DND-41 (cell line): ENCODE measurements at regions not wholly inside any gene's neighbourhood (a gene's known extent, or its start where the extent isn't known, plus 50 kb on each side); places are given as distances from the start of the nearest gene placed in this dataset.
"Not testable (repeated sequence)": the region's sequence is repeated elsewhere in the genome, so short reads cannot be mapped to it uniquely, and the experiment has no call there.

ENCODE experiments used
- ATAC-seq: fragments of 200-7000 bp; cut with Tn5 transposase; 3 replicates; pipeline ENCODE4 v1.9.1; 2021; ENCODE audit warnings: low read depth; ENCODE audit not compliant: insufficient read depth
- DNase-seq: peaks from one replicate; pipeline ENCODE4 v3.0.0-alpha.2; 2020
- H2AFZ ChIP-seq: 2 replicates; pipeline ENCODE4 v1.6.0; 2012; ENCODE audit warnings: low read depth, low read length
- H3K27ac ChIP-seq: 2 replicates; pipeline ENCODE4 v1.5.1; 2012; ENCODE audit warnings: low read length, inconsistent platforms
- H3K27me3 ChIP-seq: fragments of 200-600 bp; sonication (generic); 2 replicates; pipeline ENCODE4 v1.6.0; 2012; ENCODE audit warnings: low read length, mild to moderate bottlenecking, inconsistent platforms; ENCODE audit not compliant: insufficient read depth, poor library complexity
- H3K36me3 ChIP-seq: 2 replicates; pipeline ENCODE4 v1.5.1; 2012; ENCODE audit warnings: low read length, inconsistent platforms; ENCODE audit not compliant: insufficient read depth
- H3K4me1 ChIP-seq: 2 replicates; pipeline ENCODE4 v1.5.1; 2012; ENCODE audit warnings: mild to moderate bottlenecking, low read length; ENCODE audit not compliant: insufficient read depth
- H3K4me2 ChIP-seq: 2 replicates; pipeline ENCODE4 v1.6.0; 2012; ENCODE audit warnings: mild to moderate bottlenecking, moderate library complexity, low read length, inconsistent platforms; ENCODE audit not compliant: insufficient read depth
- H3K4me3 ChIP-seq, 2 experiments: fragments of 200-600 bp in 1 of 2; shearing (Covaris generic) in 1 of 2; 2 replicates each; pipeline ENCODE4 v1.5.1; 2012 to 2016; ENCODE audit warnings: inconsistent platforms in 2 of 2, low read length in 2 of 2, mild to moderate bottlenecking in 2 of 2, low read depth in 1 of 2, moderate library complexity in 1 of 2
- H3K79me2 ChIP-seq: 2 replicates; pipeline ENCODE4 v1.6.0; 2012; ENCODE audit warnings: low read length, inconsistent platforms; ENCODE audit not compliant: insufficient read depth
- H3K9ac ChIP-seq: 2 replicates; pipeline ENCODE4 v1.6.0; 2012; ENCODE audit warnings: low read depth, mild to moderate bottlenecking, inconsistent platforms, low read length, moderate library complexity
- H3K9me3 ChIP-seq: 2 replicates; pipeline ENCODE4 v1.5.1; 2012; ENCODE audit warnings: low read length, moderate library complexity, mild to moderate bottlenecking, inconsistent platforms; ENCODE audit not compliant: insufficient read depth, severe bottlenecking
- H4K20me1 ChIP-seq: 2 replicates; pipeline ENCODE4 v1.6.0; 2012; ENCODE audit warnings: low read length; ENCODE audit not compliant: insufficient read depth
- CTCF ChIP-seq: IDR thresholded peaks from 2 replicates; pipeline ENCODE4 v1.5.1; 2012; ENCODE audit warnings: borderline replicate concordance, low read length, moderate library complexity, mild to moderate bottlenecking; ENCODE audit not compliant: poor library complexity, severe bottlenecking; ENCODE audit errors: extremely low read depth
- EZH2 ChIP-seq: IDR thresholded peaks from 3 replicates; pipeline ENCODE4 v1.6.1; 2012; ENCODE audit warnings: borderline replicate concordance, low read depth, mild to moderate bottlenecking, moderate library complexity, low read length, inconsistent platforms; ENCODE audit not compliant: severe bottlenecking

DNA sequence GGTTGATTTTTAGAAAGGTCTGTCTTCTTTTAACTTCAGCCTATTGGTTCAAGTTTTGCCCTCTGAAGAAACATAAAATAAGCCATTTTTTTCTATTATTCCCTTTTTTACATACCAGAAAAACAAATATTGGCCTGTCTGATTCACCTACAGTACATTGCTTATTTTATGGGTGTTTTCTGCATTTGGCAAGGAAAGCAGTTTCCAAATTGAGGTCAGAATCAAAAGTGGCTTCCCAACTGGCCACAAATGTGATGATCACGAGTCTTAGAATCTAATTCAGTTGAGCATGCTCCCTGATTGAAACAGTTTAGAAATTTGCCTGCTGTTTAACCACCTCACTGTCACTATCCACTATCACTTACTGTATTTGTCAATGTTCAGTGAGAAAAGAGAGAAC is 106.9 kb upstream of the CHMP2B start:
- no peak overlapping the region for H3K27ac ChIP-seq
- no peak for TF ChIP-seq CTCF
- no peak for TF ChIP-seq EZH2
- no peaks in the 10 kb centered on the region for H3K27me3 ChIP-seq
- no peaks in the 10 kb centered on the region for H3K4me1 ChIP-seq
- no peaks in the 10 kb centered on the region for H3K9me3 ChIP-seq
- DNase-seq (no peak), ATAC-seq (no peak)
- no peak overlapping the region for H3K4me3 ChIP-seq
- H3K9ac ChIP-seq: no peak overlapping the region
- H3K79me2 ChIP-seq: no peaks in the 10 kb centered on the region
- no peaks in the 10 kb centered on the region for H4K20me1 ChIP-seq
- H3K4me2 ChIP-seq: no peak overlapping the region
- H2AFZ ChIP-seq: no peak overlapping the region
- H3K36me3 ChIP-seq: no peaks in the 10 kb centered on the region

DNA sequence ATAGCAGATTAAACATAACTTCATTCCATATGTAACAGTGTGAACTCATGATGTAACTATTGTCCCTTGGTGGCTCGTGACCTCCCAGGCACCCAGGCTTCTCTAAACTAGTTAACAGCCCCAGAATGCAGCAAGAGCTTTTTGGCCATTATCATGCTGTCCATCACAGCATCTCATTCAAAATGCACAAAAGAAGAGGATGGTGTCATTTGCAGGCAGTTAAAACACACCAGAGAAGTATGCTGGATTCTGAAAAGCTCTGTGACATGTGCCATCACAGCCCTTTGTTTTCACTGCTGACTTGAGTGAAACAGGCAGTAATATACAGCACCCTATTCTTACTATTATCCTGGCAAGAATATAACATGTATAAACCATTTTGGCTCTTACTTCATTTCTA is 117.6 kb upstream of the CHMP2B start:
- H3K9ac ChIP-seq: no peak overlapping the region
- H2AFZ ChIP-seq: no peak overlapping the region
- no peaks in the 10 kb centered on the region for H3K27me3 ChIP-seq
- no peaks in the 10 kb centered on the region for H3K36me3 ChIP-seq
- ATAC-seq: no peak
- H3K9me3 ChIP-seq: no peaks in the 10 kb centered on the region
- H3K79me2 ChIP-seq: no peaks in the 10 kb centered on the region
- no peak overlapping the region for H3K27ac ChIP-seq
- H3K4me2 ChIP-seq: no peak overlapping the region
- no peak for DNase-seq
- no peaks in the 10 kb centered on the region for H3K4me1 ChIP-seq
- H4K20me1 ChIP-seq: no peaks in the 10 kb centered on the region
- H3K4me3 ChIP-seq: no peak overlapping the region
- TF ChIP-seq EZH2 (no peak), CTCF (no peak)

- Histone ChIP-seq H3K4me2 (no peak overlapping the region), H4K20me1 (no peaks in the 10 kb centered on the region), H3K4me3 (no peak overlapping the region), H3K4me1 (no peaks in the 10 kb centered on the region), H3K36me3 (no peaks in the 10 kb centered on the region), H2AFZ (no peak overlapping the region), H3K27me3 (no peaks in the 10 kb centered on the region), H3K27ac (no peak overlapping the region), H3K9me3 (no peaks in the 10 kb centered on the region), H3K9ac (no peak overlapping the region), H3K79me2 (no peaks in the 10 kb centered on the region)
- ATAC-seq (no peak), DNase-seq (no peak)
- TF ChIP-seq EZH2 (no peak), CTCF (no peak)
Observed at GRCh38 chr3:87101861-87102625, 111.1 kb upstream of the VGLL3 start.

- H3K36me3 ChIP-seq, H3K9ac ChIP-seq, H3K4me2 ChIP-seq, ATAC-seq, H3K4me3 ChIP-seq, DNase-seq, H2AFZ ChIP-seq, H3K4me1 ChIP-seq, H3K27ac ChIP-seq, H3K79me2 ChIP-seq, H3K9me3 ChIP-seq, H3K27me3 ChIP-seq, H4K20me1 ChIP-seq: not testable (repeated sequence)
Observed at GRCh38 chr3:87097733-87098132, 106.8 kb upstream of the VGLL3 start.
